SHP77 treated with DMSO at 0.1 percent for 48 hours (cell line): ENCODE measurements at regions not wholly inside any gene's neighbourhood (a gene's known extent, or its start where the extent isn't known, plus 50 kb on each side); places are given as distances from the start of the nearest gene placed in this dataset.

Experiments
- DNase-seq: peaks from one replicate; lab custom pipeline; 2025; lab: John Stamatoyannopoulos, UW

DNA sequence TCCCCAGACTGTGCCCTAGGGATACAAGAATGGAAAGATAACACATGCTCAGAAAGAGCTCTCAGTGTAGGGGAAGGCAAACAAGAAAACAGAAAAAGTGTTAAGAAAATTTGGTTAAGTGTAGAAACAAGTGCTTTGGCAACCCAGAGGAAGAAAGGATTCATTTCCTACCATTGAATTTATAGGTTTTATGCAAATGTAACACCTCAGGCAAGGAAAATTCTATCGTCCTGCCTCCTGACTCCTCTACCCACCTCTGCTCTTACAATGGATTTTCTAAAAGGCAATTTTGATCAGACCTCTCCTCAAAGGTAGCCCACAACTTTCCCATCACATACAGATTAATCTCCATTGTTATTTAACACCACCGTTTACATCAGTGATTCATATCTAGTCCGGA, 298.7 kb downstream of the RFC3 start:
- no peak for DNase-seq

DNA sequence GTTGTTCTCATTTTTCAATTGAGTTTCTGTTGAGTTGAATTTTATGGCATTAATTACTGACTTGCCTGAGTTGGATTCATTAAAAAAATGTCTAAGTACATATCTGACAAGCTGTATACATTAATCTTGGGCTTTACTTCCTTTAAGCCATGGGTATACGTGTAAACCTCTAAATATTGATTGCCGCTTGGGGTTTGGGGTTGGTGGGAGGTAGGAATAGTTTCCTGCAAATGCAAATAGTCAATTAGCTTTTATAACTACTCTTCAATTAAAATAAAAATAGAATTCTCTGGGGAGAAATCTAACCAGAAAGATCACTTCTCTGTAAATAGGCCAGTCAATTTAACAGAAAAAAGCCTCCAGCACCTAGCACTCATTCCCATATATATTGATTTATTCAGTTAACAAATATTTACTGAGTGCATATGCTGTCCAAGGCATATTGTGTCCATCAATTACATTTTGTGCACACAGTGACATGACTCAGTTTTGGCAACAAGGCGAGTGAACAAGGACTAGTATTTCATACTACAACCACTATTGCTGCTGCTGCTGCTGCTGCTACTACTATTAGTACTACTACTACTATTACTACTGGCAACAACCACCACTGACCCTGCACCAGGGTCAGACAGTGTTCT, 306.8 kb downstream of the RFC3 start:
- DNase-seq, result peak; percentile 87

DNA sequence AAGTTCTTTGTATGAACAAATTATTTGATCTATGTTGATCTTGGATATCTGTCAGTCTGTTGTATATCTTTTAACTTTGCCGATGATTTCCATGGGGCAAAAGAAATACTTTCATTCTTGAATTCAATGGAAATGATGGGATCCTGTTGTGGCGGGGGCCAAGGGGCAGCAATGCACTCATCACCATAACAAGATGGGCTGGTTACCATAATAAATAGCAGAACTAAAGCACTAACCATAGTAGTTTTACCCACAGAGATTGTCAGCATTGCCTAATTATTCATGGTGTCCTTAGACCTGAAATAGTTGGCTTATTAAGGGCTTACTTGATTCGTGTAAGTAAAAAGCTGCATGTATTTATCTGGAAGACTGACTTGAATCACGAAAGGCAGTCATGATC, 309.6 kb downstream of the RFC3 start:
- no peak for DNase-seq

DNA sequence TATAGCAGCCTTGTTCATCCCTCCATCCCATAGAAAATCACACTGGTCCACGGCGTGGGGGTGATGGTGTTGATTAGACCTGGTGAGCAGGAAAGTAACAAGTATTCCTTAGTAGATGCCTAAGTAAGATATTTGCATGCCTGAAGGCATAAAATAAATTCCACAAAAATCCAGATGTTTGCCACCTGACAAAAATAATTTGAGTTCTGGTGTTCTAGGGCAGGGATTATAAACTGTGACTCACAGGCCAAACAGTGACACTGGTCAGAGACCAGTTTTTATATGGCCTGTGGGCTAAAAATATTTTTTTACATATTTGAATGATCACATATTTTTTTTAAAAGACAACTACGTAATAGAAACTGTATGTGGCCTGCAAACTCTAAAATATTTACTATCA, 310.7 kb downstream of the RFC3 start:
- DNase-seq, result no peak

DNA sequence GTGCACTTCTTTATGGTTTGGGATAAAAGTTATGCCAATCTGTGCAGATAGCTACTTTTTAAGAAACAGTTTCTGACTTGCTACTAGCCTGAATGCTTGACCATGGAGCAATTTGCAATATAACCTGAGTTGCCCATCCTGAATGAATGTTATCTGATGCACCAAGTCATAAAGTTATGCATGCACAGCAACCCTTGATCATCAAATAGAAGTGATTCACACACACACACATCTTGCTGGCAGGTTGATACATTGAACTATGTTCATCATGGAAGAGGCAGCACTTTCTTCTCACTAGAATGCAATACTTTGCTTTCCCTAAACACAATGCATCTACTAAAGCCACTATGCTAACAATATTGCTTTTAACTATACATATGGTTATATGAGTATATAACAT, 311.5 kb downstream of the RFC3 start:
- DNase-seq, result no peak

DNA sequence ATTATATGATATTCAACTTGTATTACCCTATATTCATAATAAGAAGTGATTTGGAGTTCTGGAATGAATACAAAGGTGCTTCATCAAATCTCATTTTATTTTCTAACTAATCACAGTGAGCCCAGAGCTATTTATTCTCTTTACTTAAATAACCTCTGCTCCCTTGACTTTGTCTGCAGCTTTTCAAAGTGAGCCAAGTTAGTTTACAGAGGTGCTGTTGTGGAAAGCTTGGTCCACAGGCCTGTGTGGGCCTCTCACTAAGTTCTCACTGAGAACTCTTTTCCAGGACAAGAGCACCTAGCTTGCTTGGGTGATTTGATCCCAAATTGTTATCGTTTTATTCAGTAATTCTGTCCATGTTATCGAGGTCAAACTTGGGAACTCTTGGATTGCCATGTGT, 319.3 kb downstream of the RFC3 start:
- DNase-seq, result no peak

DNA sequence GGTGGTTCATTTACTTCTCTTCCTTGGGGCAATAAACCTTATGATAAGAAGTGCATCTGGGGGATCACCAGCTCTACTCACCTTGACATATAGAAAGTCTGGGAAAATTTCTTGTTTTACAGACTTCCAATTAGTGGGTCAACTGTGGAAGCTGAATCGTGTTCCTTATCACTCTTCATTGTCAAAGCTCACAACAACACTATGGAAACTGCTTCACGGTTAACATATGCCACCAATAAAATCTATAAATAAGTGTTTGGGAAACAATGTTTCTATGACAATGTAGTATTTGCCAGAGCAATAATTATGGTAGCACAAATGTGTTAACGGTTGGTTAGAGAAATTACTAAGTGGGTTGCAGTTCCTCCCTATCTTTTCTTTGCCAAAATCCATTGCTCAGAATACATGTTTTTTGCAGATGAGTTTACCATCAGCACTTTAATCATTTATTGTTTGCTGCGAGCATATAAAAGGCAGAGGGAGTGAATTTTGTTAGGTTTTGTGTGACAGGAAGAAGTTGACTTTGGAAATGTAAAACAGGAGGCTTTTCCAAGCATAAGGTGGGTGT, 321.8 kb downstream of the RFC3 start:
- DNase-seq, result no peak

DNA sequence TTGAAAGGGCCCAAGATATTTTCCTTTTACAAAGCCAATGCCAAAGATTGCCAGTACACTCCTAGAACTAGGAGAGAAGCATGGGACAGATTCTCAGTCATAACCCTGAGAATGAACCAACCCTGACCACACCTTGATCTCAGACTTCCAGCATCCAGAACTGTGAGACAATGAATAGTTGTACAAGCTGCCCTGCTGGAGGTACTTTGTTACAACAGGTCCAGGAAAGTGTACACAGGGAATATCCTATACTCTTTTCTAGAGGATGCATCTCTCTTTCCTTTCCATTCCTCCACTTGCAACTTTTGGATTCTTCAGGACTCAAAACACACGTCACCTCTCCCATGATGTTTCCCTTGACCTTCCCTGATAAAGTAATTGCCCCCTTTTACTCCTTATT, 325.7 kb downstream of the RFC3 start:
- no peak for DNase-seq

DNA sequence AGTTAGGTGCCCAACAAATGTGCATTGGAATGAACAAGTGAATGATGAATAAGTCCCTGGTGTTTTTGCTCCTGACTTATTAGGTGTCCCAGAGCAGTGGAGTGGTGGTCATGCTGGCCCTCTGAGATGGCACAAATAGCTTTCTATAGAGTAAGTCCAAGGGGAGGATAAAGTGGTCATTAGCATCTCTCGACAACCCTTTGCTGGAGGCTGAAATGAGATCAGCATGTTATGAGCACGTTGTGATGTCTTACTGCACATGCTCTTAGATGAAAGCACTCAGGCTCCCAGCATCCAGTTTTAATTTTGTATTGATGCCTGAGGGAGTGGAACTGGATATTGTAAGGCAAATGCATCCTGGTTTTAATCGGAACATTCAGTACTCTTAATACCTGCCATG, 326.2 kb downstream of the RFC3 start:
- DNase-seq, result no peak

DNA sequence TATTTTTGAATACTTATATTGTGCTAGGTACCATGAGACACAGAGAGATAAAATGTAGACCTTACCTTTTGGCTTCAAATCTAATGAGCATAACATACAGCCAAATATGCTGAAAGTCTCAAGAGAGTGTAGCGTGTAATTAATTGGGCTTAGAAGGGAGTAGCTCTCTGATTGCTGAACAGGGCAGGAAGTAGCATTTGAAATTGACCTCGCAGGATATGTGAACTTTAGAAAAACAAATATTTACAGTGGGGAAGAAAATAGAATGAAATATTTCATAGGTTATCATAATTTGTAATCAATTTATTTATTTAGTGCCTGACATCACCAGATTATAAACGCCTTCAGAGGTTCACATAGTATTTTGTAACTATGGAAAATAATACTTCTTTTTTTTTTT, 327.1 kb downstream of the RFC3 start:
- peak; percentile 5 for DNase-seq

DNA sequence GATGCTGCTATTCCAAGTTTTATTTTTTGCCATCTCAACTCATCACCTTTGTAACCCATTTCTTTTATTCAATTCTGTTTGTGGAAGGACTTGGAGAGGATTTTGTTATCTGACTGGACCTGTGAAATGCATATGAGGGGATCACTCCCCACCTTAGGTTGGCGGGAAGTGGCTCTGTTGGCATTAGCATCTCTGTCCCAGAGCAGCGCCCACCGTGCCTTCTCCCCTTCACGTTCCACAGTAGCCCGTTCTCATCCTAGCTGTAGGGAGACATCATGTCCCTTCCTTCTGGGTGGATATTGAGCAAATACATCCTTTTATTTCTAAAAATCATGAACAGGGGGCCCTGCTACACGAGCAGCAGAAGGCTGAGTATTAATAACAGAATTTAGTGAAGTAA, 330.4 kb downstream of the RFC3 start:
- no peak for DNase-seq

DNA sequence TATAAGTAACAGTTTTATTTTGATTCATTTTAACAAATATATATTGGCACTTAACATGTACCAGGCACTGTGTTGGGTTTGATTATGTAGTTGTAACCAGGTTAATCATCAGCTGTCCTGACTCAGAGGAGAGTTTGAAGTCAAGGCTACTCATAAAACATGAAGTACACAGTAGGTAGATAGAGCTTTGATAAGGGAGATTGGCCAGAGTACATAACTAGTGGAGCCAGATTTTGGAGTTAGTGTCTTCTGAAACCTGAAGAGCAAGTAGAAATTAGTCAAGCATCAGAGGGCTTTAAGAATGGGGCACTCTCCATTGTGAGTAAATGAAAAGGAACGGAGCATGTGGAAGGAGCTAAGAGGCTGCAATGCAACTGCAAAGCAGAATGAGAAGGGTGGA, 333.9 kb downstream of the RFC3 start:
- DNase-seq, result no peak

DNA sequence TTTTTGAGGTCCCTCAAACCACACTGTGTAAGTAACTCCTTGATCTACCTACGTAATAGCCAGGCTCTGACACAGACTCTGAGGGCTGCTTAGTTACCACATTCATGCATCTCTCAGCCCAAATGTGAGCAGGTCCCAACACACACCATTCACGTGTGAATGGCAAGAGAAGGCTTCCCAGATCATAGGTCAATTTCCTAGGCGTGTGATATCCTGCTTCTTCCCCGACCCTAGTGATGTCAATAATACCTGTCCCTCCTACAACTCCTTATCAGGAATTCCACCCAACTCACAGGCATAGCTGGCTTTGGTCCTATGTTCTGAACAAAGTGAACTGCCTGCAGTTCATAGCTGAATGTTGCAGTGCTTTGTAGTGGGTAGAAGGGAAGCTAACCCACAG, 334.5 kb downstream of the RFC3 start:
- no peak for DNase-seq

DNA sequence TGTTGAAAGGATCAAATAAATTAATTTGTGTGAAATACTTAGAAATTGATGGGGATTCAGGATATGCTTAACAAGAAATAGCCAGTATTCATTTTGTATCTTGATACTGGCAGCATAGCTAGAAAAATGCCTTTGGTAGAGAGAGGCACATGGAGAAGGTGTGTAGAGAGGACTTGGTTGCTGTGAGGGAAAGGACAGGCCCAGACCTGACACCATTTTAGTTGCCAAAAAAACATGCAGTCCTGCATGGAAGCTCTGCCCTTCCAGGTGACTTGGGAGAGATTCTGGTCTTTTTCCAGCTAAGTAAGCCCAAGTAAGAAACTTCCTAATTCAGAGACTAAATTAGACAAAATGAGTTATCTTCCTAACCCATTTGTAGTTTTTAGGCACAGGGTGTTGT, 335.0 kb downstream of the RFC3 start:
- no peak for DNase-seq

DNA sequence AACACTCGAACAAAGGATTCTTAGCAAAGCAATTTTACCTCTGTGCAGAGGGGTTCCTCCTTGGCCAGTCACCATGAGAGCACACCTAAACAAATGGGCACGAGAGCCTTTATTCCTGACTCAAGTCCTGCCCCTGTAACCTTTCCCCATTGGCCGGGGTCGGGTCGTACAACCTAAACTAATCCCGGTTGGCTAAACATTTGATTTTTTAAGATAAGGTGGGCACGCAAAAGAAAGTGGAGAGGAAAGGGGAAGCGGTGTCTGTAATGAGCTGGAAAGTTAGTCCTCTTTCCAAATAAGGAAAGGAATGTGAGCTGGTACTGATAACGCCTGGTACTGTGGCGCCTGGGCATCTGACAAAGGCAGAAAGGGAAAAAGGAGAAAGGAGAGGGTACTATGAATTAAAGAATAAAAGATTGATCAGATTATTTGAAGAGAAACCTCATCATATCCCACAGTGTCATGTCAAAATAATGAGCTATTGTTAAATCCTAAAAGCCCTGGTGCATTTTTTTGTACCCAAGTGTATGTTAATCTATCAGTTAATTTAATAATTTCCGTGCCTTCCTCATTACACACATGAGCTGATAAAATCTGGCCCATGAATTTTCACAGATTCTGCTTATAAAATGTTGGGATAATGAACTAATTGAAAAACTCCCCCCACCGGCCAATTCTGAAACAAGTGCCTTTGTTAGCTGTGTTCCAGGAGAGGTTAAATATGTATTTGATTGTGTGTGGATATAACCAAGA, 335.7 kb downstream of the RFC3 start:
- DNase-seq, result no peak

DNA sequence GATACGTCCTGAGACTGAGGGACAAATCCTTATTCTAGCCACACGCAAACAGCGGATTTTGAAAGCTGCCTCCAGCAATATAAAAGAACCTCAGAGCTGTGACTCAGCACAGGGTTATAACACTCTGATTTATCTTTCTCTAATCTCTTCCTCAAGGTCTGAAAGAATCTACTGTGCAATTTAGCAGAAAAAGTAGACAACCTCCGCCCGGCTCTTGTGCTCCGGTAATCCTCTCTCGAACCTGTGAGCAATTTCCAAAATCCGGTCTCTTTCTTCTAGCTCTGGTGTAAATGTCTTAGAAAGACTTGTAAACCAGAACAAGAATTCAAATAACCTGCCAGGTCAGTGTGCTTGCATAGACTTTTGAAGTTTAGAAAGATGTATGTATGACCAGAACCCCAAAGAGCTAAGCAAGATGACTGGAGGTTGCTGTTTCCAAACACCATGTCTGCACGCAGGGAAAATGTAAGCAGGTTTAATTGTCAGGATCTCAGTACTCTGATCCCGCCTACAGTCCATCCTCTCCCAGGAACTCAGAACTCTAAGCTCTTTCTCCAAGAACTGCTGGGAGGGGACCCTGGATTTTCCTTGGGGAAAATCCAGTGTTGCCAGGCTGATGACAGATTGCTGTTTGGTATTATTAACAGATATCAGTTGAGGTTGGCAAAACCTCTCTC, 338.1 kb downstream of the RFC3 start:
- DNase-seq, result peak; percentile 68

DNA sequence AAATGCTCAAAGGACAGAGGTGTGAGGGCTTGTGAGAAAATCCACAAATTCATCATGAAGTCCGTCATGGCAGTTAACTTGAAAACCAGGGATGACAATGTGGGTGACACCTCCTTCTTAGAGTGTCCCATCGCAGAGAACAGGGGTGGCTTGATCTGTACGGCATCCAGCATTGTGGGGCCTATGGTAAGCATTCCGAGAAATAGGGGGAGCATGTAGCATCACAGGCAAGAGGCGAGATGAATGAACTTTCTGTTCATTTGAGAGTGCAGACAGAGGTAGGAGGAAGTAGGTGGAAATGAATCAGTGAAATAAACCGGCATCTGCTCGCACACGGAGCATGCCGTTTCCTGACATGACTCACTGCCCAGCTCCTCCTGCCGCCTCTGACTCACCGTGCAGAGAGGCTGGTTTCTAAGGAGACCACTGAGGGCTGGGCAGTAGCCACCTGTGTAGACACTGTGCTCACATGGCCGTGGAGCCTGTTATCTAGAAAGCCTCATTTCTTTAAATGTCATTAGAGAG, 339.0 kb downstream of the RFC3 start:
- DNase-seq, result peak; percentile 88

DNA sequence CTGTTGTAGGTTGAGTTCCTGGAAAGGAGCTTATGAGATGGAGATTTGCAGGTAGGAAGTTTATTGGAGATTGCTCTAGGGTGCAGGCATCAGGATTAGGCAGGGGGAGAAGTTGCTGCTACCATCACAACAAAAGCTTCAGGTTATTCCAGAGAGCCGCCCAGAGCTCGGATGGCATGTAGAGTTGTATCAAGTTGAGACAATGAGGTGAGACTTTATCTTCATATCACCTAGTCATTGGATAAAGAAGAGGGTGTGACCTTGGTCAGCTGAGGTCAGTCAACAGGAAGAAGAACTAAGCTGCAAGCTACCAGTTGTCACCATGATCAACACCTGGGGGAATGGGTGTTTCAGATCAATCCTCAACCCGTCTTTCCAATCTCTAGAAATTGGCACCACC, 342.0 kb downstream of the RFC3 start:
- no peak for DNase-seq

DNA sequence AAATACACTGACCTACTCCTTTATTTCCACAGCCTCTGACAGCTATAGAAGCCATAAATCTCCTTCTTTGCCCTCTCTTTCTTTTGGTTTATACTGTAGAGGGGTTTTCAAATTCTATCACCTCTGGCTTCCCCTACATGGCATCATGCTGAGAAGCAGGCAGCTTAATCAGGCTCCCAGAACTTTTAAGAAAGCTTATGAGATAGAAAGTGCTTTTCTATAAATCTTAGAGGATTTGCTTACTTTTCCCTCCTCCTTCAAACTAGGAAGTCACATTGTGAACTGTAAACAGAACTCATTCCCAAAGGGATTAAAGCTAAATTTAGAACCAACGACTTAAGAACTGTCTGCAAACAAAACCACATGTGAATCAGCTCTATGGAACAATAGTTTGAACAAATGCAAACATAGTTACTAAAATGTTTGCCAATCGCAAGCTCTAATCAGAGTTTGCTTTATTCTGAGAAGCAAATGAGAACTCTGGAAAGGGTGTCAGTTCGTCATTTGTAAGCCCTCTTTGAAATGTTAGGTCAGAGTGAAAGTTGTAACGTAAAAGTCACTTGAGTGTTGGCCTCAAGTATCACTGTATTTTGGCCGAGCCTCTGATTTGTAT, 344.1 kb downstream of the RFC3 start:
- DNase-seq, result peak; percentile 55

DNA sequence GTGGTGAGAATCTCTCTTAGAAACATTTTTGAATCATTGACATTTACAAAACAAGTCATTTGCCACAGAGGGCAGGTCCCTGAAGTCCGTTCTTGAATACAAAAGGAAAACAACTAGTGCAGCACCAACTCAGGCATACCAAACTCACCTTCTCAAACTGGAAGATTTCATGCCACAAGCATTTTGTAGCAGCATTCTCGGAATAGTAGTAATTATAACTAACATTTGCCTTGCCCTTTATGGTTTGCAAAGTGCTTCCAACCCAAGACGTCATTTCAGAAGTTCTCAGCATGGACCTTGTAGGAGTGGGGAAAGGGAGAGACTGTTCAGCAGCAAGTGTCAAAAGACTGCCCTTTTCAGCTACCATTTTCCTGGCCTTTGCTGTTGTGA, 344.6 kb downstream of the RFC3 start:
- no peak for DNase-seq

DNA sequence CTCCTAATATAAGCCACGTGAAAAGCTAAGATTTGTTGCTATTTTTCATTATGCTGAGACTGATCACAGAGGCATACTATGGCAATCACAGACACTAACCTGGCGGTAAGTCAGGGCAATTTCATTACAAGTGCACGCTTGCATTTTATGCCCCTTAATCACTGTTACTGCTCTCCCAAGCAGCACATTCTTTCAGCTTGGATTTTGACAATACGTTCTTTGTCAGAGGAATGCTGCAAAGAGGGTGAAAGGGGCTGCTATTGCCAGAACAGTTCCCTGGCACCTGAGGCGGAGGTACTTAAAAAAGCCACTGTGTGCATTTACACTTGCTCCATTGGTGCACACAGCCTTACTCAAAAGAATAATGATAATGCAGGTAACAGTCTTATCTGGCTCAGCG, 346.6 kb downstream of the RFC3 start:
- DNase-seq, result no peak

DNA sequence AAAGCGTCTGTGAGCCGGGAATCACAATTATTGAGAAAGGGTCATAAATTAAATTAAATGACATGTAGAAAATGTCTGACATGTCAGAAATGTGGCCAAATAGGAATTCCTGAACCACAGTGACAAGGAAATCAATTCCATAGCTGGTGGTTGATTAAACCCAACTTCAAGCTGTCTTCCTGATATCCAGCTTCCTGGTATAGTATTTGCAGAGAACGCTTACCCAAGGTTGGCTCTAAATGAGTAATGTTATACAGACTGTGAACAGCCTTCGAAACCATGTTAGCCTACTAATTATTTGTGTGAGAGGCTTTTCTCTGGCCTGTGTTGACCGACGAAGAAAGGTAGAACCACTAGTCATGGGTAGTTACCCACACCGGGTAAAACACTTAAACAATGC, 347.2 kb downstream of the RFC3 start:
- DNase-seq, result no peak

DNA sequence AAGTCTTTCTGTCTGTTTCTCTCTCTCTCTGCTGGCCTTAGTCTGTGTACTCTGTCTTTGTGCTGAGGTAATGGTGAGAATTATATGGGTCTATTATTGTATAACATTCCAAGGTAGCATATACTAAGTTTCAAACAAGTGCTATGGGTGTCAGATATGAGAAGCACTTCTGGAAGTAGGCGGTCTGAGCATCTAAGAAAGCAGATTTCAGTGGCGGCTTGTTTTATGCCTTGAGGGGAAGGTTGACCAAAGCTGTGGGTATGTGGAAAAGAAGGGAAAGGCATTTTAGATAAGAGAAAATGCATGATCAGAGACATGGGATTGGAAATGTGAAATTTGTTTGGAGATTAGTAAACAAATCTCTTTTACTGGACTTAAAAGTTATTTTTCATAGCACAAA, 348.5 kb downstream of the RFC3 start:
- no peak for DNase-seq
